ENCODE measurements at regions not wholly inside any gene's neighbourhood (a gene's known extent, or its start where the extent isn't known, plus 50 kb on each side); places are given as distances from the start of the nearest gene placed in this dataset.

DNA sequence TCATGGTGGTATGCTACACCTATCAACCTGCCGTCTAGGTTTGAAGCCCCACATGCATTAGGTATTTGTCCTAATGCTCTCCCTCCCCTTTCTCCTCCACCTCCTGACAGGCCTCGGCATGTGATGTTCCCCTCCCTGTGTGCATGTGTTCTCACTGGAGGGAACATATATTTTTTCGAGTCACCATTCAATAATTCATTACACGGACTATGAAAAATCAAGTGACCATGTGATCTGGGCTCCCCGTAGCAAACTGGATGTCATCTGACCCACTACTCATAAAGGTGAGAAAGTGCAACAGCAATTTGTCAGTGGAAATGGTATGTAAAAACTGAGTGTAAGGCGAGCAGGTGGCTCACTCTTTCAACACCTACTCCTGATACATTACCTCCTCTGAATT lies 224.3 kb upstream of the RASGRP1 start:
- no peak overlapping the region for H3K27ac Mint-ChIP-seq

DNA sequence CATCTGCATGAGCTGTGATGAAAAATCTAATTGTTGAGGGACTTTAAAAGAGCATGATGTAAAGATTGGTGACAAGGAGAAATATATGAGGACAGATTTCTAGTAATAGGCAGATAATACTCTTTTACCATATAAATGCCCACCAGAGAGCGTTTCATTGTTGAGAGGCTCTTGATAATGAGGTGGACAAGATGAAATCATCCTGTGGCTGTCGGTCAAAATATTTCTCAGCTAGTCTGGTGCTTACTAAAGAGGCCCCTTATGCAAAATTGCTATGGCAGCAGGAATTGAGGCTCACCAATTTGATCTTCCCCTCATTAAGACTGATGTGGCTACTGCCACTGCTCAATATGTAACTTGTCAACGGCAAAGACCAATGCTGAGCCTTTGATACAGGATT lies 225.0 kb upstream of the RASGRP1 start:
- no peaks in the 10 kb centered on the region for H3K9me3 Mint-ChIP-seq
- DNase-seq (no peak), ATAC-seq (ENCODE audit: poor library complexity) (no peak)
- H3K27ac Mint-ChIP-seq = no peak overlapping the region
- Histone ChIP-seq H3K27me3 (ENCODE audit: control insufficient read depth in 1 of 2, insufficient read depth in 2 of 2, low read length in 2 of 2) (no peaks in the 10 kb centered on the region), H3K4me3 (ENCODE audit: low read length) (no peak overlapping the region), H3K27ac (ENCODE audit: low read depth in 1 of 2, low read length in 2 of 2) (no peak overlapping the region), H3K4me1 (ENCODE audit: insufficient read depth, low read length) (no peaks in the 10 kb centered on the region), H3K9me3 (ENCODE audit: control insufficient read depth in 1 of 2, insufficient read depth in 1 of 2, low read length in 2 of 2) (no peaks in the 10 kb centered on the region), H3K36me3 (ENCODE audit: insufficient read depth, low read length) (no peaks in the 10 kb centered on the region)
- H3K36me3 Mint-ChIP-seq (ENCODE audit: low read depth) = no peaks in the 10 kb centered on the region
- peaks cover 10% of the 10 kb centered on the region for H3K27me3 Mint-ChIP-seq
- H3K4me3 Mint-ChIP-seq = no peak overlapping the region
- no peaks in the 10 kb centered on the region for H3K4me1 Mint-ChIP-seq (ENCODE audit: low read depth)
- POLR2A ChIA-PET = no interaction called here
- TF ChIP-seq CTCF (IDR thresholded peaks at IDR 0.05) = no peak
- intact Hi-C loops (cut with DNase I, micrococcal nuclease) = no loop called here
- CTCF ChIA-PET = no interaction called here

More for the DNA sequence above, 224.3 kb upstream of the RASGRP1 start:
- no peaks in the 10 kb centered on the region for H3K36me3 Mint-ChIP-seq (ENCODE audit: low read depth)
- ATAC-seq (ENCODE audit: poor library complexity) (no peak), DNase-seq (no peak)
- Histone ChIP-seq H3K27ac (ENCODE audit: low read depth in 1 of 2, low read length in 2 of 2) (no peak overlapping the region), H3K27me3 (ENCODE audit: control insufficient read depth in 1 of 2, insufficient read depth in 2 of 2, low read length in 2 of 2) (no peaks in the 10 kb centered on the region), H3K9me3 (ENCODE audit: control insufficient read depth in 1 of 2, insufficient read depth in 1 of 2, low read length in 2 of 2) (no peaks in the 10 kb centered on the region), H3K4me3 (ENCODE audit: low read length) (no peak overlapping the region), H3K4me1 (ENCODE audit: insufficient read depth, low read length) (no peaks in the 10 kb centered on the region), H3K36me3 (ENCODE audit: insufficient read depth, low read length) (no peaks in the 10 kb centered on the region)
- peaks cover 8% of the 10 kb centered on the region for H3K27me3 Mint-ChIP-seq
- no peaks in the 10 kb centered on the region for H3K4me1 Mint-ChIP-seq (ENCODE audit: low read depth)
- intact Hi-C loops (cut with DNase I, micrococcal nuclease) = no loop called here
- no peak overlapping the region for H3K4me3 Mint-ChIP-seq
- no peaks in the 10 kb centered on the region for H3K9me3 Mint-ChIP-seq
- CTCF ChIA-PET = no interaction called here
- TF ChIP-seq CTCF (IDR thresholded peaks at IDR 0.05) = no peak
- POLR2A ChIA-PET = no interaction called here

- DNase-seq (no peak), ATAC-seq (ENCODE audit: poor library complexity) (no peak)
- POLR2A ChIA-PET = no interaction called here
- Mint-ChIP-seq H3K4me1 (ENCODE audit: low read depth) (no peaks in the 10 kb centered on the region), H3K27ac (no peak overlapping the region), H3K36me3 (ENCODE audit: low read depth) (no peaks in the 10 kb centered on the region), H3K4me3 (no peak overlapping the region), H3K27me3 (peaks cover 16% of the 10 kb centered on the region), H3K9me3 (peaks cover 3% of the 10 kb centered on the region)
- H3K4me1 ChIP-seq (ENCODE audit: insufficient read depth, low read length) = no peaks in the 10 kb centered on the region
- no peak for TF ChIP-seq CTCF (IDR thresholded peaks at IDR 0.05)
- no peak overlapping the region for H3K27ac ChIP-seq (ENCODE audit: low read depth in 1 of 2, low read length in 2 of 2)
- CTCF ChIA-PET = interaction anchor here (0.6 kb wide), 1 partner anchor 584 kb away, joined by 3 read pairs; no protein-coding TSS in a partner anchor
- no peaks in the 10 kb centered on the region for H3K36me3 ChIP-seq (ENCODE audit: insufficient read depth, low read length)
- intact Hi-C loops (cut with DNase I, micrococcal nuclease) = no loop called here
- H3K9me3 ChIP-seq (ENCODE audit: control insufficient read depth in 1 of 2, insufficient read depth in 1 of 2, low read length in 2 of 2) = no peaks in the 10 kb centered on the region
- H3K27me3 ChIP-seq (ENCODE audit: control insufficient read depth in 1 of 2, insufficient read depth in 2 of 2, low read length in 2 of 2) = no peaks in the 10 kb centered on the region
- H3K4me3 ChIP-seq (ENCODE audit: low read length) = no peak overlapping the region
Observed at GRCh38 chr15:38793206-38793810, 228.7 kb upstream of the RASGRP1 start.

Data from CD4-positive, alpha-beta T cell (primary cell).